ENCODE measurements at regions not wholly inside any gene's neighbourhood (a gene's known extent, or its start where the extent isn't known, plus 50 kb on each side); places are given as distances from the start of the nearest gene placed in this dataset.

DNA sequence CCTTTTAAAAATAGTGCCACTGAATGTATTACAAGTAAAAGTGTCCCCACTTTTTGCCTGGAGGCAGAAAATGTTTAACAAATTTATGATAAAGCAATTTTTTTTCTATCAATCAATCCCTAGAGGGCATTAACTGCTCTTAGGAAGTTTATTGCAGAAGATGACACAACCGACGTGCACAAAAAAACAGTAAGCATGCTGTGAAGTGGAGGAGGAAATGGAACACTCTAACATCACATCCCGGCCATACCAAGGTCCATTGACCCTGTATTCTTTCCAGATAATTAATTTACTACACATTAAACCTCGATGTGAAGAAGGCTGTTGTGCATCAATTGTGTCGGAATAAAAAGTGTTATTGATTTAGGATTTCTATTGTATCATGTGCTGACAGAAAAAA, 264.9 kb upstream of the NR5A2 start:
- no peak for FAIRE-seq
- no peaks in the 10 kb centered on the region for H3K4me1 ChIP-seq
- no peak for DNase-seq
- H3K36me3 ChIP-seq = no peaks in the 10 kb centered on the region
- no peak for ATAC-seq
- intact Hi-C loops (cut with DNase I) = no loop called here
- no peak overlapping the region for H3K4me3 ChIP-seq
- no peaks in the 10 kb centered on the region for H3K27me3 ChIP-seq
- 53 to 59% methylated on average over 5 of the region's 5 CpGs for WGBS, 2 donors
- TF ChIP-seq, protein P1, sequence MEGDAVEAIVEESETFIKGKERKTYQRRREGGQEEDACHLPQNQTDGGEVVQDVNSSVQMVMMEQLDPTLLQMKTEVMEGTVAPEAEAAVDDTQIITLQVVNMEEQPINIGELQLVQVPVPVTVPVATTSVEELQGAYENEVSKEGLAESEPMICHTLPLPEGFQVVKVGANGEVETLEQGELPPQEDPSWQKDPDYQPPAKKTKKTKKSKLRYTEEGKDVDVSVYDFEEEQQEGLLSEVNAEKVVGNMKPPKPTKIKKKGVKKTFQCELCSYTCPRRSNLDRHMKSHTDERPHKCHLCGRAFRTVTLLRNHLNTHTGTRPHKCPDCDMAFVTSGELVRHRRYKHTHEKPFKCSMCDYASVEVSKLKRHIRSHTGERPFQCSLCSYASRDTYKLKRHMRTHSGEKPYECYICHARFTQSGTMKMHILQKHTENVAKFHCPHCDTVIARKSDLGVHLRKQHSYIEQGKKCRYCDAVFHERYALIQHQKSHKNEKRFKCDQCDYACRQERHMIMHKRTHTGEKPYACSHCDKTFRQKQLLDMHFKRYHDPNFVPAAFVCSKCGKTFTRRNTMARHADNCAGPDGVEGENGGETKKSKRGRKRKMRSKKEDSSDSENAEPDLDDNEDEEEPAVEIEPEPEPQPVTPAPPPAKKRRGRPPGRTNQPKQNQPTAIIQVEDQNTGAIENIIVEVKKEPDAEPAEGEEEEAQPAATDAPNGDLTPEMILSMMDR (IDR thresholded peaks at IDR 0.05) = no peak
- no peaks in the 10 kb centered on the region for H3K9me3 ChIP-seq
- no peak overlapping the region for H3K27ac ChIP-seq

DNA sequence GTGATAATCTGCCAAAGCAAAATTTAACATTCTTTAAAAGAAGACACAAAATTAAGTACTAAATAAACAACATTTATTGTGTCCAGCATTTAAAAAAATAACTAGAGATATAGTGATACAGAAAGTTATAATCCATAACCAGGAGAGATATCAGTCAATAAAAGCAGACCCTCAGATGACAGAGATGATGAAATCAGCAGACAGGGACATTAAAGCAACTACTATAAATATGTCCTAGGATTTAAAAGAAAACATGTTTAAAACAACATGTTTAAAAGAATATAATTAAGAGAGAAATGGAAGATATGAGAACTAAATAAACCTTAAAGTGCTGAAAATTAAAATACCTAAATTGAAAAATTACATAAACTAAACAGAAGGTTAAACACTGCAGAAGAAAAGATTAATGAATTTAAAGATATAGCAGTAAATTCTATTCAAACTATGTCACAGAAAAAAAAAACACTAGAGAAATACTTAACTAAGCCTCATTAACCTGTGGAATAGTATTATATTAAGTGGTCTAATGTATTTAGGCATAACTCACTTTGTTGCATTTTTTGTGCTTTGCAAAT, 261.2 kb upstream of the NR5A2 start:
- Histone ChIP-seq H3K36me3 (no peaks in the 10 kb centered on the region), H3K4me3 (no peak overlapping the region), H3K4me1 (no peaks in the 10 kb centered on the region), H3K9me3 (no peaks in the 10 kb centered on the region), H3K27me3 (no peaks in the 10 kb centered on the region), H3K27ac (no peak overlapping the region)
- TF ChIP-seq, protein P1 (IDR thresholded peaks at IDR 0.05) = no peak
- DNase-seq = no peak
- intact Hi-C loops (cut with DNase I) = no loop called here
- FAIRE-seq = no peak
- ATAC-seq = no peak

DNA sequence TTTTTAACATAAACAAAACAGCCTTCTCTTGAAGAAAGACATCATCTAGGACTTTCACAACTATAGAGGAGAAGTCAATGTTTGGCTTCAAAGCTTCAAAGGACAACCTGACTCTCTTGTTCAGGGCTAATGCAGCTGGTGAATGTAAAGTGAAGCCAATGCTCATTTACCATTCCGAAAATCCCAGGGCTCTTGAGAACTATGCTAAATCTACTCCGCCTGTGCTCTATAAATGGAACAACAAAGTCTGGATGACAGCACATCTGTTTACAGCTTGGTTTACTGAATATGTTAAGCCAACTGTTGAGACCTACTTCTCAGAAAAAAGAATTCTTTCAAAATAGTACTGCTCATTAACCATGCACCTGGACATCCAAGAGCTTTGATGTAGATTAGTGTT, 259.8 kb upstream of the NR5A2 start:
- TF ChIP-seq, protein P1 (IDR thresholded peaks at IDR 0.05) = no peak
- Histone ChIP-seq H3K4me1 (no peaks in the 10 kb centered on the region), H3K27ac (no peak overlapping the region), H3K9me3 (no peaks in the 10 kb centered on the region), H3K27me3 (no peaks in the 10 kb centered on the region), H3K36me3 (no peaks in the 10 kb centered on the region), H3K4me3 (no peak overlapping the region)
- 94% methylated on average over 2 of the region's 2 CpGs for WGBS, 2 donors
- intact Hi-C loops (cut with DNase I) = no loop called here
- ATAC-seq (no peak), FAIRE-seq (no peak), DNase-seq (no peak)

DNA sequence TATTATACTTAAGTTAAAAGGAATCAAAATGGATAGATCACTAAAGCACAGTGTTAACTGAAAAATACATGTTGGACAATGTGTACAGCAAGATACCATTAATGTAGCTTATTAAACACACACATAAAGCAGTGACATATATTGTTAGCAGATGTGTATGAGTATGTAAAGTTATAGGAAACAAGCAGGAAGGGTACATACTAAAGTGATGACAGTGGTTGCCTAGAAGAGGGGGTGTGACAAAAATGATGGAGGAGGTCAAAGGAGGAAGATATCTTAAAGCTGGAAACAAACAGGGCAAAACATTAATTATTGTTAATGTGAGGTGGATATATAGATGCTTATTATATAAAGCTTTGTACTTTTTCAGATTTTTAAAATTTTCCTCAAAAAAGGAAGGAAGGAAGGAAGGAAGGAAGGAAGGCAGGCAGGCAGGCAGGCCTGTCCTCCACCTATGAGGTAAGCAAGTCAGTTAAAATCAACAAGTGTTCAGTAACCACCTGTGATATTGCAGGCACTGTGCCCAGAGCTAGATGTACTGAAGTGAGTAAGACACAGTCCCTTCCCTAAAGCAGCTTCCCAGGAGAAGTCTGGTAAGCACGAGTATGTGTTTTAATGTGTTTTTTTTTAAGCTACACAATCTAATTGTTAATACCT, 252.9 kb upstream of the NR5A2 start:
- no peaks in the 10 kb centered on the region for H3K36me3 ChIP-seq
- H3K9me3 ChIP-seq = no peaks in the 10 kb centered on the region
- 12 to 17% methylated on average over 1 of the region's 1 CpG for WGBS, 2 donors
- FAIRE-seq = no peak
- ATAC-seq = peak; percentile 92 to 100 (median 98)
- no peaks in the 10 kb centered on the region for H3K27me3 ChIP-seq
- H3K27ac ChIP-seq = no peak overlapping the region
- intact Hi-C loops (cut with DNase I) = no loop called here
- no peaks in the 10 kb centered on the region for H3K4me1 ChIP-seq
- DNase-seq = peak in 4 of 6 donors; percentile 68 to 76 (median 72)
- no peak overlapping the region for H3K4me3 ChIP-seq
- TF ChIP-seq, protein P1 (IDR thresholded peaks at IDR 0.05) = no peak

DNA sequence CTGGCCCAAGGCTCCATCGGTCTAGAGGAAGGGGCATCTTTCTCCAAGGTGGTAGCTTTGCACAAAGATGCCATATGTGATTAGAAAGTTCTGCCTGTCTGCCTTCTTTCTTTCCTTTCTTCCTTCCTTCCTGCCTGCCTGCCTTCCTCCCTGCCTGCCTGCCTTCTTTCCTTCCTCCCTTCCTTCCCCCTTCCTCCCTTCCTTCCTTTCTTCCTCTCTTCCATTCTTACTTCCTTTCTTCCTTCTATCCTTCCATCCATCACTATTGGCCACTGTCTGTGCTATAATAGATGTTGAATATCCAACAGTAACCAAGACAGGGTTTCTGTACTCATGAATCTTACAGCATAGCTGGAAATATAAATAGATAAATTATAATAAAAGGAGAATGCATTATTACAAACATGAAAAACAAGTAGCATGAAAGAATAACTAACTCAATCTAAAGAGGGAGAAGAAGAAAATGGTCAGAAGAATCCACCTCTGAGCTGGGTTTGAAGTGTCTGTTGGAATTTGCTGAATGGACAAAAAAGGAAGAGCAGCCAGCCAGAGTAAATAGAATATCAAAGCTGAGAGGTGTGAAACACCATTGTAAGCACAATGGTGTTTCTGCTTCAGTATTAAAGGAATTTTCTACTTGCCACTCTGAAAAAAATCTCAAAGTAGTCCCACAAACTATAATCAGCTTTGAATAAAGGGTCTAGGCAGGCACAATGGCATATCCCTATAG, 250.6 kb upstream of the NR5A2 start:
- ATAC-seq (no peak), DNase-seq (no peak), FAIRE-seq (no peak)
- H3K4me3 ChIP-seq = no peak overlapping the region
- 95 to 100% methylated on average over 1 of the region's 1 CpG for WGBS, 2 donors
- H3K27me3 ChIP-seq = no peaks in the 10 kb centered on the region
- TF ChIP-seq, protein P1 (IDR thresholded peaks at IDR 0.05) = no peak
- intact Hi-C loops (cut with DNase I) = no loop called here
- H3K9me3 ChIP-seq = no peaks in the 10 kb centered on the region
- H3K27ac ChIP-seq = no peak overlapping the region
- no peaks in the 10 kb centered on the region for H3K36me3 ChIP-seq
- H3K4me1 ChIP-seq = no peaks in the 10 kb centered on the region
